HepG2 (cell line): ENCODE measurements at regions not wholly inside any gene's neighbourhood (a gene's known extent, or its start where the extent isn't known, plus 50 kb on each side); places are given as distances from the start of the nearest gene placed in this dataset.

ENCODE experiments used
- CTCF ChIP-seq: sonication (generic); formaldehyde crosslinking; IDR thresholded peaks from 2 replicates; pipeline ENCODE4 v1.5.0; 2020; ENCODE audit warnings: mild to moderate bottlenecking, missing genetic modification reagents, moderate library complexity
- ERF ChIP-seq: IDR thresholded peaks from 2 replicates; pipeline ENCODE4 v1.6.1; 2018; ENCODE audit warnings: missing biosample characterization, missing genetic modification reagents
- FOXP1 ChIP-seq, 2 experiments: fragments of 450-650 bp in 1 of 2; IDR thresholded peaks; 2 replicates each; pipeline ENCODE4 v1.6.1; 2017 to 2018; ENCODE audit warnings: antibody characterized with exemption in 1 of 2
- NFIC ChIP-seq: IDR thresholded peaks from 2 replicates; pipeline ENCODE4 v1.6.1; 2012; ENCODE audit warnings: mild to moderate bottlenecking, low read length, inconsistent platforms
- REST ChIP-seq, 2 experiments: IDR thresholded peaks; 2 replicates each; pipeline ENCODE4 v1.6.1; 2011 to 2012; ENCODE audit warnings: low read length in 2 of 2, borderline replicate concordance in 1 of 2, low read depth in 1 of 2, mild to moderate bottlenecking in 1 of 2, moderate library complexity in 1 of 2

DNA sequence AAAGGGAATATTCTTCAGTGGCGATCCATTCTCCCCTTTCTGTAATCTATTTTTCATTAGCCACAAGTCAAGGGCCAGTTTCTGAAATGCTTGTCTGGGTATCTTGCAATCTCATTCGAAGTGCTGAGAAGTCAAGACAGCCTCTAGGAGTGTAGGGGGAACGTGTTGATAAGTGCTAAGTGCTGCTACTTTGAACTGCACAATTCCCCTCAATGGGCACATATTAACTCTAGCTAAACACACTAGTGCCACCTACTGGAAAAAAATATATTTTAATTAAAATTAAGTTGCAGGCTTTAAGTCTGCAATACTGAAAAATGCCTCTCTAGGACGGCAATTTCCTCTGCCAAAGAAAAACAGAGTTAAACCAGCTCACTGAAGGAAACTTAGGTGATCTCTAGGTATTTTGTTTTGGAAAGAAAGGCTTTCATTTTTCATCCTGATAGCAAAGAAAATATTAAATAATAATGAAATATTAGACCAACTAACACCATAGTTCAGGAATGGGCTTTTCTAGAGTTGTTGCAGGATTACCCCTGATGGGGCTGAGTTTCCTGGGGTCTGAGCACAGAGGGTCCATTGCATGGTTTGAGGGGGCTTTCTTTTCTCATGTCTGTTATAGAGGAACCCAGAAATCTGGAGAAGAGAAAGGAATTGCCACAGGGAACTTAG is 181.9 kb upstream of the KBTBD8 start:
- TF ChIP-seq FOXP1 (IDR thresholded peaks at IDR 0.05) (no peak), FOXP1 (CRISPR knock-in tag; IDR thresholded peaks at IDR 0.05) (no peak), REST (IDR thresholded peaks at IDR 0.05; ENCODE audit: borderline replicate concordance in 1 of 2, low read depth in 1 of 2, low read length in 2 of 2) (no peak), ERF (no peak), CTCF (peak; percentile 65), NFIC (no peak)
